ENCODE measurements at regions not wholly inside any gene's neighbourhood (a gene's known extent, or its start where the extent isn't known, plus 50 kb on each side); places are given as distances from the start of the nearest gene placed in this dataset.

DNA sequence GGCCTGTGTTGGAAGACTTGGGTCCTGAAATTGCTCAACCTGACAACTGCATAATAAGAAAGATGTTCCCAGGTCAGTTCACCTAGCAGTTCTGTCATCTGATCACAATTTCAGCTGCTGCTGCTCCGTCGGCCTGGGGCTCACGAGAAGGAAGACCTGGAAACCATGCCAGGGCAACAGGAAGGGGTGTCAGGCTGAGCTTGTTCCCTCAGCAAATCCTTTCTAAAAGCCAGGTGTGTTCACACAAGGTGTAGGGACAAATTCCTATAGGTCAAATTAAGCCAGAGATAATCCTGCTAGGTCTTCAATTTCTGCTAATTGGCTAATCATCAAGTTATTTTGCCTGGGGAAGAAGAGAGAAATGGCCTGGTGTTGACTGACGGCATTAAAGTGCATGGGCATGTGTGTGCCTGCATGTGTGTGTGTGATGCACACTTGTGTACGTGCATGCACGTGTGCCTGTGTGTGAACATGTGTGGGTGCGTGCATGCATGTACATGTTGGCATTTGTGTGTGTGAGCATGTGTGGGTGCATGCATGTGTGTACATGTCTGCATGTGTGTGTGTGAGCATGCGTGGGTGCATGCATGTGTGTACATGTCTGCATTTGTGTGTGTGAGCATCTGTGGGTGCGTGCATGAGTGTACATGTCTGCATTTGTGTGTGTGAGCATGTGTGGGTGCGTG, 178.6 kb downstream of the TMEM18 start:
- no peak for ATAC-seq
- DNase-seq (ENCODE audit: missing footprints) = no peak
- intact Hi-C loops (cut with DNase I) = no loop called here

DNA sequence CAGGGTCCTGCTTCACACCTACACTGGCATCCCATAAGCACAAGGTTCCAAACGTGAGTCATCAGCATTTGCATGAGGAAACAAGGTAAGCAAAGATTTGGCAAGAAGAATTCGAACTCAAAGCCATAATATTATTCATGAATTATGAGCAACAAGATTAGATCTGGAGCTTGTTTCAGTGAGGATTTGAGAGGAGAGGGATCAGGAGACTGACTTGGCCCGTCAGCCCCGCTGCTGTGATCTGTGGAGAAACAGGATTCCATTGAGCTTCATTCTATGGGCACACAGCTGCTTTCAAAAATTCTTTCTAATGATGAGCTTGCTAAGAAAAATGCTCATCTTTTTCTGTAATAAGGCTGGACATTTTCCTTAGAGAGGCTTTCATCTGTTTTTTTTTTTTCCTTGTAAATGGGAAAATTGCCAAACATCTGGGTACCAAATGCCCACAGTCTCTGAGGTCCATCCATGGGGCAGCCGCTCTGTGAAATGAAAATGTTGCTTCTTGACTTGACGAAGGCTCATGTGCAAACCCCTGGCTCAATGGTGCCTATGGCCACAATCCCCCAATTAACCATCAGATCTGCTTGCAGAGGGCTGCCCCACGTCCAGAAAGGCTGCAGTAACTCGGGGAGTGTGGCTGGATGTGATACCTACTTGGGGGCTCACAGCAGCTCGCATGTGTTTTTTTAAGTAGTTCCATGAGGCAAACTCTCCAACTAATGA, 179.3 kb downstream of the TMEM18 start:
- DNase-seq (ENCODE audit: missing footprints) (no peak), ATAC-seq (no peak)
- intact Hi-C loops (cut with DNase I) = no loop called here

DNA sequence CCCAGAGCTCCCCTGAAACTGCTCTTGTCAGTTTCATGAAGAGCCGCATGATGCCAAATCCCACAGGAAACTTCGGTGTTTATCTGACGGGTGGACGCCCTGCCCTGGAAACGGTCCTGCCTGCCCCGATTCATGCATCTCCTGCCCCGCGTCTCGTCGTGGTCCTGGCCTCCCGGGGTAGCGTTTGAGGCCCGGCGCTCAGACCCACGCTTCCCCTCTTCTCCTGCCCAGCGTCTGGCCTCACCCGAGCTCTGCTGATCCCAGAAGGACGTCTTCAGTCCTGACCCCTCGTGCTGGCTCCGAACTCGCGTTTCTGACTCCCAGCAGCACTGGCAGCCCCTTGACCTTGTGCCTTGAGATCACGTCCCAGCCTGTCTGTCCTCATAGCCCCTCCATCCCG, 180.5 kb downstream of the TMEM18 start:
- intact Hi-C loops (cut with DNase I) = no loop called here
- ATAC-seq = no peak
- DNase-seq (ENCODE audit: missing footprints) = no peak

DNA sequence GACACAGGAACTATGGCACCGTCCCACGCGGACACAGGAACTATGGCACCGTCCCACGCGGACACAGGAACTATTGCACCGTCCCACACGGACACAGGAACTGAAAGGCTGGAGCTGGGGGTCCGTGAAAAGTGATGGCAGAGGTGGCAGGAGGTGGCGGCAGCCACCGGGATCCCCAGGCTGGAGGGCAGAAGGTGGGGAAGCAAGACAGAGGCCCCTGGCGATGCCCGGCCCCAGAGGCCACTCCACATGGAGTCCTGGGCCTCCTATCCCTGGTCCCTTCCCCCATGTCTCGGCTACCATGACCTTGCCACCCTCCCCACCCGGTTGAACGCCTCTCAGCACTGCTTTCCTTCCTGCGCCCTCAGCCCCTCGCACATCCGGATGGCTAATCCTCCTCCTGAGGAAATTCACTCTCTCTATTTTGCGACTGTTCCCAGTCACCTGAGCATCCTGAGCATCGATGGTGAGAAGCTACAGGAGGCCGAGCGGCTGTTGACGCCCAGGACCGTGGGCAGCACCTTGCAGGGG, 181.4 kb downstream of the TMEM18 start:
- no peak for DNase-seq (ENCODE audit: missing footprints)
- intact Hi-C loops (cut with DNase I) = no loop called here
- no peak for ATAC-seq

DNA sequence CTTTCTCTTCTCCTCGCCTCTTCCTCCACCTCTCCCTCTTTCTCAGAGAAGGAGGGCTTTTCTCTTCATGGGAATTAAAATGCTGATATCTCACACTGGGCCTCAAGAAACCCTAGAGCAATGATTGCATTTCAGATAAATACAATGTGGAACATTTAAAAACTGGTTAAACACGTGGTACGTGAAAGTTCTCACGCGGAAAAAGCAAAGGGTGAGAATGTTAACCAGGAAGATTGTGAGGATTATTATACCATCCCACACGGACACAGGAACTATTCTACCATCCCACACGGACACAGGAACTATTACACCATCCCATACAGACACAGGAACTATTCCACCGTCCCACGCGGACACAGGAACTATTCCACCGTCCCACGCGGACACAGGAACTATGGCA, 182.4 kb downstream of the TMEM18 start:
- intact Hi-C loops (cut with DNase I) = no loop called here
- ATAC-seq (no peak), DNase-seq (ENCODE audit: missing footprints) (no peak)

DNA sequence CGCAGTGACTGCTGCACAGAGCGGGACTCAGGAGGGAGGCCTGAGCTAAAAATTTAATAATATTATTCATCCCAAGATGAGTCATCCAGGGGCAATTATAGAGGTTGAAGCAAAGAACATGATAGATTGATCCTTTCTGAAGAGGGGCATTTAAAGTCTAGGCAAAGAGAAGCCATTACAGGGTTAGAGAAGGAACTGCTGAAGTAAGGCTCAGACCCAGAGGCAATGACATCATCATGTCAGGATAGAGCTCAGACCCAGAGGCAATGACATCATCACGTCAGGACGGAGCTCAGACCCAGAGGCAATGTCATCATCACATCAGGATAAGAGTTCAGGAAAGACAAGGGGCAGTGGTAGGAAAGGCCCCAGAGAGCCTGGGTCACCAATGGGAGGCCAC, 184.0 kb downstream of the TMEM18 start:
- ATAC-seq (no peak), DNase-seq (ENCODE audit: missing footprints) (no peak)
- intact Hi-C loops (cut with DNase I) = no loop called here

DNA sequence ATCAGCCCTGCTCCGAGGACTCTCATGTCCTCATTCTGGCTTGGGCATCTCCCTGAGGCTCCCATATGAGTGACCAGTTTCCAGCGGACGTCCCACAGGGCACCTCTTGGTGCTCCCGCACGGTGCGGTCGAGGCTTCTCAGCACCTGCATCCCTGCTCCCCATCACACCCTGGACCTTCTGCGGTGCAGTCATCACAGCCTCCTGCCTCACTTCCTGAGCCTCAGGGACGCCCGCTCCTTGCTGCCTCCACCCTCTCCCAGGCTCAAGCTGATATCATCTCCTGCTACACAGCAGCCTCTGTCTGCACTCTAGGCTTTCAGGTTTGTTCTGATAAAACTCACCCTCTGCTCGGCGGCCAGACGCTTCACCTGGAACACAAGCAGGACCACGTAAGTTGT, 185.0 kb downstream of the TMEM18 start:
- intact Hi-C loops (cut with DNase I) = no loop called here
- no peak for ATAC-seq
- no peak for DNase-seq (ENCODE audit: missing footprints)

DNA sequence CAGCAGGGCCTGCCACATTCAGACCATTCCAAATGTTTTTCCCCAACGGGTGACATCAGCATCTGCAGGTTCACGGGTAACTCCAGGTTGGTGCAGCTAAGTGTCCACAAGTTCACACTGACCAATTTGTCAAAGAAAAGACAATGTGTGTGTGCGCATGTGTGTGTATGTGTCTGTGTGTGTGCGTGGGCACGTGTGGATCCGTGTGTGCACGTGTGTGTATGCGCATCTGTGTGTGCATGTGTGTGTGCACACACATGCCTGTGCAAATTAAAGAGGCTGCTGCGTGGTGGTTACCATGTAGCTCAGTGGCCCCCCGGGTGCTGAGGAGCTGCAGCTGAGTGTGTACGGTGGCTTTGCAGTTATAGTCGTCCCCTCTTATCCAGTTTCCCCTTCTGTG, 187.4 kb downstream of the TMEM18 start:
- no peak for ATAC-seq
- no peak for DNase-seq (ENCODE audit: missing footprints)
- intact Hi-C loops (cut with DNase I) = no loop called here

DNA sequence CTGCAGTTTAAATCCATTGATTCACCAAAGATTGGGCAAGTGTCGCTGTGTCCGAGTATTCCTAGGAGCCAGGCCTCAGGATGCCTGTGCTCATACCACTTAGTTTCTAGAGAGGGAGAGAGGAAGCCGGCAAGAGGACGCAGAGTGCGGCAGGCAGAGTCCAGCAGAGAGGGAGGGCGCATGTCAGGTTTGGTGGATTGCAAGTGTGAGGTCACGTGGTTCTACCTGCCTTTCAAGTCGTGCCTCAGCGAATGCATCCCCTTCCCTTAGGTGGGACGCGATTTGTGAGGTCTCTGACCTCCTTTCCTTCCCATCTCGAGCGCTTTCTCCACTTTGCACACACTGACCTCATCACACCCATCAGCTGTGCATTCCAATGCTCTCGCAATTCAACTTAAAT, 188.1 kb downstream of the TMEM18 start:
- intact Hi-C loops (cut with DNase I) = no loop called here
- DNase-seq (ENCODE audit: missing footprints) (no peak), ATAC-seq (no peak)

DNA sequence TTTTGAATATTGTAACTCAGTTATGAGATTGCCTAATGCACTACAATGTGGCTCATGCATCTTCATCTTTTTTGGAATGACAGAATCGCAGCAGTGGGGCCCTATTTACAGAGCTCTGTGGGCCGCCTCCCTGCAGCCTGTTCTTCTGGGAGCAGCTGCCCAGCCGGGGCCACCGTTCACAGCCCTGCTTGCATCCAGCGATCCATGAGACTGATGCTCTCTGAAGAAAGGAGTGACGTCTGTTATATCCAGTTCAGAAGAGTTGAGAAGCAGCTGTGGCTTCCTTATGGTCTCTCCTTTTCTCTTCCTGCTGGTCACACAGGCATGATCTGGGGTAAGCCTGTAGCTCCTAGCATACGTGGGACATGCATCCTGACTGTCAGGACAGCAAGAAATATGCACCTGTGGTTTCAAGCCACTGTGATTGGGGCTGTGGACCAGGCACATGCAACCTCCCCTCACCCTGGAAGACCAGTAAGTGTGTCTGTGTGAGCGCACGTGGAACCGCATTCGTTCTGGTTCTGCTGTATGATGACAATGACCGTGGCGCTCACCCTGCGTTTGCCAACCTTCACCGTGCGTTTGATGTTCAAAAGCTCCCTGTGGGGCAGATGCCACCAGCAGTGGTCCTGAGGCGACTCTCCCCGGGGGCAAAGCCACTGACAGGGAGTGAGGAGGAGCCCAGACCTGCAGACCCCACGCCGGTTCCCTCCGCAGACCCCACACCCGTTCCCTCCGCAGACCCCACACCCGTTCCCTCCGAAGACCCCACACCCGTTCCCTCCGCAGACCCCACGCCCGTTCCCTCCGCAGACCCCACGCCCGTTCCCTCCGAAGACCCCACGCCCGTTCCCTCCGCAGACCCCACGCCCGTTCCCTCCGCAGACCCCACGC, 189.8 kb downstream of the TMEM18 start:
- intact Hi-C loops (cut with DNase I) = no loop called here
- DNase-seq (ENCODE audit: missing footprints) (no peak), ATAC-seq (no peak)

DNA sequence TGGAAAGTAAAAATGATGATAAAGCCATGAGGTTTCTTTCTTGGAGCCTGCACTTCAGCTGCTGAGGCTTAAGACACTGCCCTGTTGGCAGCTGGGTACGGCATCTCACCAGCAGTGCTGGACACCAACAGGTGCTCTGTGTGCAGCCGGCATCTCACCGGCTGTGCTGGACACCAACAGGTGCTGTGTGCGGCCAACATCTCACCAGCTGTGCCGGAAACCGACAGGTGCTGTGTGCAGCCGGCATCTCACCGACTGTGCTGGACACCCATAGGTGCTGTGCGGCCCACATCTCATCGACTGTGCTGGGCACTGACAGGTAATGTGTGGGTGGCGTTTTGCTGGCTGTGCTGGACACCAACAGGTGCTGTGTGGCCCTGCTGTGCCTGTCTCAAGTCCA, 190.8 kb downstream of the TMEM18 start:
- no peak for ATAC-seq
- DNase-seq (ENCODE audit: missing footprints) = no peak
- intact Hi-C loops (cut with DNase I) = no loop called here

DNA sequence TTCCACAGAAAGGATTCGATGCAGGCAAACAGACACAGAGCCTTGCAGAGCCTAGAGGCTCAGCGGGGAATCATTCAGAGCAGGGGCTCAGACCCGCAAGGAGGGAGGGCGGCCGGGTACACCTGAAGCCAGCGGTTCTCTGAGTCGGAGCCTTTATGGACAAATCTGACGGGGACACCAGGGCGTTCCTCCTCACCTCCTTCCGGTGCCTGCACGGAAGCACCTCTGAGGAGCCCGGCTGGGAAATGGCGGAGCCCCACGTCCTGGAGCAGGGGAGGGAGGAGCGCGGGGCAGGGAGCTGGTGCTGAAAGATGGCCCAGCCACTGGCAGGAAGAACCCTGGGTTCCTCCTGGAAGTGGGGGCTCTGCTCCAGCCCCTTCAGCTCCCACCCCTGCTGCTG, 193.5 kb upstream of the ALKAL2 start:
- intact Hi-C loops (cut with DNase I) = no loop called here

DNA sequence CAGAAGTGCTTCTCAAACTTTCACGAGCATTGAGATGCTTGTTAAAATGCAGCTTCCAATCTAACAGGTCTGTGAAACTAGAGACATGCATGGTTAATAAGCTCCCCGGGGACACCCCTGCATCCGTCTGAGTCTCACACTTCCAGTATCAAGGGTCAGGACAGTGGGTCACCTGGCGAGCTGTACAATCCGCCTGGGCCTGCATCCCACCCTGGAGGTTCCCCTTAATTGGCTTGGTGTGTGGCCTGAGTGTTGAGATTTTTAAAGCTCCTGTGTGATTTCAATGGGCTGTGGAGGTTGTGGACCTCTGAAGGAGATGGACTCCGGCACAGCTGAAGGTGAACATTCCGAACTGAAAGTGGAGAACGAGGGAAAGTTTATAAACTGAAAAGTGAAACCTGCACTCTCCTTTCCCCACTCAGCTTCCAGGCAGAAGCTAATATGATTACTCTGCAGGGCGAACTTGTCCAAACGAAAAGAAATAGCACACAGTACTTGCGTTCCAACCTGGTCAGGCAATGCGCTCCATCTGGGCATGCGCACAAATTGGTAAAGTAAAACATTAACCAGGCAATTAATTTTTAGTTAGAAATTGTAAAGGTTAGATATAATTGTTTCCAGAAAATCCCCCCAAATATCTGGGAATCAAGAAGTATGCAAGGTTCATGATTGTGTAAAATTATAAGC, 191.7 kb upstream of the ALKAL2 start:
- intact Hi-C loops (cut with DNase I) = no loop called here
- no peak for DNase-seq (ENCODE audit: missing footprints)
- ATAC-seq = no peak

More for the DNA sequence above, 193.5 kb upstream of the ALKAL2 start:
- no peak for DNase-seq (ENCODE audit: missing footprints)
- ATAC-seq = no peak

DNA sequence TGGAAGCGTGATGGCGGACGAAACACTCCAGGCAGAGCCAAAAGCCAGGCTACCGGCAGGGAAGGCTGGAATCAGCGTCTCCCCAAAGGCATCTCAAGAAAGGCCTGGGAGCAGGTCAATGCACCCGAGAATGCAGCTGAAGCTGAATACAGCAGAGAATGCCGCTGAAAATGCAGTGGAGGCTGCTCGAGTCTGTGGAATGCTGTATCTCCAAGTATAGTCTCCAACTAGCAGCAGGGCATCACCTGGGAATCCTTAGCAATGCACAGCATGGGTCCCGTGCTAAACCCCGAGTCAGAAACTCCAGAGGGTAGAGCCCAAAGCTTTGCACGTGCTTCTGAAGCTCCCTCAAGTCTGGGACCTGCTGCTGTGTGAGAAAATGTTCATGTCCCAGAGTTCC, 191.1 kb upstream of the ALKAL2 start:
- DNase-seq (ENCODE audit: missing footprints) (no peak), ATAC-seq (no peak)
- intact Hi-C loops (cut with DNase I) = no loop called here

DNA sequence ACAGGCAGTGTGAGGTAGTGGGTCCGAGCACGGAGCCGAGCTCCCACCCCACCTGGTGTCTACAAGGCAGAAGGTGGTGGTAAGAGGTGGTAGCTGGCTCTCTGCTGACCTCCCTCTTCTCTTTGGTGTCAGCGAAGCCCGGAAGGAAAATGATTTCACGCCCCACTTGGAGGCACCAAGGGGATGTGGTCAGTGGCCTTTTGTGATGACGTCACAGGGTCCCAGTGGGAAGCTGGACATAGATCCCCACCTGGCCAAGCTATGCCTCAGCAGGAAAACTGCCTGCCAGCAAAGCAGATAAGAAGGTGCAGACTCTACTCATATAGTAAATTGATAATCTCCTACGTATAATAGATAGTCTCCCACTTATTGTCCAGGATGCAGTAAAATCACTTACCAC, 183.7 kb upstream of the ALKAL2 start:
- ATAC-seq (no peak), DNase-seq (ENCODE audit: missing footprints) (no peak)
- intact Hi-C loops (cut with DNase I) = no loop called here

DNA sequence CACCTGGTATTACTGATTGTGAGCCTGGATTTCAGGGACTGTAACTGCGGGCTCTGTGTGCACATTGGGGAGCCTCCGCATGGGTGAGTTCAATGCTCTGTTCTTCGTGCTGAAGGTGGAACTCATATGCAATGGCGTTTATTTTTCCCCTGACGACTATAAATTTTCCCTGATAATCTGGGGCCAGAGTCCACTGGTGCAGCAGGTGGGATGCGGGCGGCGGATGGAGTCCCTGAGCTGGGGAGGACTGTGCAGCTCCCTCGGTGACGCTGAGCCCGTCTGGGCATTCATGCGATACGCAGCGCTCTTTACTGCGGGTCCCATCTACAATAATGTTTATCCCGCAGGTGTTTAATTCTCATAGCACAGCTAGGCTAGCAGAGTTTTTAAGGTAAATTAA, 181.6 kb upstream of the ALKAL2 start:
- ATAC-seq = no peak
- intact Hi-C loops (cut with DNase I) = no loop called here
- DNase-seq (ENCODE audit: missing footprints) = no peak

DNA sequence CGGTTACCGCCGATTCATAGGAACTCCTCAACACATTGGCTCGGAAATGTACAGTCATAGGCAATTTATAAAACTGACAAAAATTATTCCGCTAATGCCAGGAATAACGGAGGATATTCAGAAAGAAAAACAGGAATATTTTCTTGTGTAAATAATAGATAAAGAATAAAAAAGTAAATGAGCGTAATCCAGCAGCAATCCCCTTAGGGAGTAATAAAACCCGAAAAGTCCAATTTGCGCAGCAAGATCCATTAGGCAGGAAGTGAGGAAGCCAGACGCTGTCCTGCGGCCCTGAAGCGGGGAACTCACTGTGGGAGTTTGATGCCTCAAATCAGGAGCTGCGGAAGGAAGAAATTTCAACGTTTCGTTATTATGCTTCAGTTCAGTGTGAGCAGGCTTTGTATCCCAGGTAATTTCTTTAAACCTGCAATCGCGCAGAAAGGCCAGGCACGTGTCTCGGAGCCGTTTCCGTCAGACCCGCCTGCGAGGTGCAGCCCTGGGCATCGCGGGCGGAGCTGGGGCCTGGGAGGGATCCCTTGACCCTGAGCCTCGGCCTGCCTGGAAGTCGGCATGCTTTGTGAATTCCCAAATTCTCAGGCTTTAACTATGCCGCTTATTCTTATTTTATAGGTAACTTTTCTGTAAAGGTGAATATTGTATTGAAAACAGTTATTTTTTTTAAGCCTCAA, 180.9 kb upstream of the ALKAL2 start:
- DNase-seq (ENCODE audit: missing footprints) (no peak), ATAC-seq (no peak)
- intact Hi-C loops (cut with DNase I) = no loop called here

DNA sequence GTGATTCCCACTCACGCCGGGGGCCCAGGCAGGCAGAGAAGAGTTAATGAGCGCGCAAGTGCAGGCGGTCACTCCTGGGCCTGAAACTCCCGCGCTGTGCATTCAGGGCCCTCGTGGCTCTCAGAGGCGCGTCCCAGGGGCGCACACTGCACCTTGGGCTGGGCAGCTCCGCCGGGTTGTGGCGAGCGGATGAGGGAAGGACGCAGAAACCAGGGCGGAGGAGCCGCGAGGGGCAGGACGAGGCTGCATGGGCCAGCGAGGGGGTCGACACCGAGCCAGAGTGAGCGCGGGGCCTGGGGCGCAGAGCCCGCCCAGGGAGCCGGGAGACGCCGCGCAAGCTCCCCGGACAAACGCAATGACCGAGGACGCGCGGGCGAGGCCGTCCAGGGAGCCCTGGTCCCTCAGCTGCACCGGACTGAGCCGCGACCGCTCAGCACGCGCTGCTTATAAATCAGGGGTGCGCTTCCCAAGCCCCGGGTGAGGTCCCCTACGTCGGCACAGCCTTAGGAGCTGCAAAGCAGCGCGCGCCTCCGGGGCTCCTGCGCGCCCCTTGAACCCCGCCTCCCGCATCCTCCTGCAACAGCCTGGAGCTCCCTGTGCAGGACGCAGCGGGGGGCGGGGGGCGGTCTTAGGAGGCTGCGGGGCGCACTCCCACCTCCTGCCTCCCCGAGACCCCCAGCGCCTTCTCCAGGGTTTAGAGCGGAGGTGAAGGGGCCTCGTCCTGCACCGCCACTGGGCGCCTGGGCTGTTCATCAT, 180.2 kb upstream of the ALKAL2 start:
- no peak for ATAC-seq
- intact Hi-C loops (cut with DNase I) = no loop called here
- DNase-seq (ENCODE audit: missing footprints) = no peak
